ENCODE measurements at regions not wholly inside any gene's neighbourhood (a gene's known extent, or its start where the extent isn't known, plus 50 kb on each side); places are given as distances from the start of the nearest gene placed in this dataset.

GRCh38 chr5:106076655-106077054 is 1594.1 kb downstream of the EFNA5 start:
- H3K9ac ChIP-seq (ENCODE audit: low read length), result no peak overlapping the region
- H3K9me3 ChIP-seq (ENCODE audit: control insufficient read depth in 1 of 2, insufficient read depth in 1 of 2, low read depth in 1 of 2, low read length in 2 of 2), result no peaks in the 10 kb centered on the region
- no peak overlapping the region for H3K4me3 ChIP-seq (replicated peaks in 1 of 2; ENCODE audit: low read depth in 1 of 2, low read length in 2 of 2)
- CTCF ChIA-PET, result no interaction called here
- RAD21 ChIA-PET (ENCODE audit: low non-redundant PET in 1 of 2, low total read pairs in 2 of 2, uncharacterized antibody in 2 of 2, unreplicated experiment in 2 of 2), result no interaction called here
- no peaks in the 10 kb centered on the region for H3K79me2 ChIP-seq (ENCODE audit: insufficient read depth, low read length)
- no peak for TF ChIP-seq CBX3 (IDR thresholded peaks at IDR 0.05; ENCODE audit: low read depth)
- TF ChIP-seq ZFX (IDR thresholded peaks at IDR 0.05), result no peak
- TF ChIP-seq YY1 (IDR thresholded peaks at IDR 0.05; ENCODE audit: extremely low read depth, insufficient replicate concordance, low read depth, low read length), result no peak
- no peak for TF ChIP-seq ELF1 (IDR thresholded peaks at IDR 0.05; ENCODE audit: borderline replicate concordance, low read depth)
- TF ChIP-seq SIN3A (IDR thresholded peaks at IDR 0.05; ENCODE audit: low read depth), result no peak
- TF ChIP-seq EZH2 (IDR thresholded peaks at IDR 0.05), result no peak
- no peak for TF ChIP-seq POLR2A (IDR thresholded peaks at IDR 0.05; ENCODE audit: borderline replicate concordance, extremely low read depth, insufficient read depth, insufficient read length)
- TF ChIP-seq POLR2AphosphoS5 (IDR thresholded peaks at IDR 0.05; ENCODE audit: low read depth, low read length), result no peak
- H3K27me3 ChIP-seq (ENCODE audit: insufficient read depth, low read length), result no peaks in the 10 kb centered on the region
- DNase-seq (ENCODE audit: low read depth, low spot score) (no peak), ATAC-seq (no peak)
- BruUV-seq (replicated peaks), result no TSS peak
- intact Hi-C loops (cut with micrococcal nuclease), result no loop called here
- H3K9me2 ChIP-seq (ENCODE audit: insufficient read depth), result no peaks in the 10 kb centered on the region
- no peaks in the 10 kb centered on the region for H3K36me3 ChIP-seq (ENCODE audit: control insufficient read depth in 1 of 2, insufficient read depth in 2 of 2, low read length in 2 of 2)
- no peaks in the 10 kb centered on the region for H3K4me1 ChIP-seq (ENCODE audit: control insufficient read depth in 1 of 2, insufficient read depth in 2 of 2, low read length in 2 of 2)
- POLR2A ChIA-PET, result no interaction called here
- no peak overlapping the region for H3K27ac ChIP-seq (ENCODE audit: low read depth, low read length)
- H4K20me1 ChIP-seq (ENCODE audit: insufficient read depth), result no peaks in the 10 kb centered on the region
- no peak overlapping the region for H2AFZ ChIP-seq (ENCODE audit: low read depth, low read length, poor library complexity, severe bottlenecking)
- H3K4me2 ChIP-seq (ENCODE audit: low read length), result no peak overlapping the region

GRCh38 chr5:106072208-106072607 is 1598.5 kb downstream of the EFNA5 start:
- RAD21 ChIA-PET (ENCODE audit: low non-redundant PET in 1 of 2, low total read pairs in 2 of 2, uncharacterized antibody in 2 of 2, unreplicated experiment in 2 of 2), result no interaction called here
- CTCF ChIA-PET, result no interaction called here
- H3K9ac ChIP-seq (ENCODE audit: low read length), result no peak overlapping the region
- no peaks in the 10 kb centered on the region for H3K9me3 ChIP-seq (ENCODE audit: control insufficient read depth in 1 of 2, insufficient read depth in 1 of 2, low read depth in 1 of 2, low read length in 2 of 2)
- no peaks in the 10 kb centered on the region for H3K4me1 ChIP-seq (ENCODE audit: control insufficient read depth in 1 of 2, insufficient read depth in 2 of 2, low read length in 2 of 2)
- no peak overlapping the region for H3K4me2 ChIP-seq (ENCODE audit: low read length)
- no peak overlapping the region for H3K27ac ChIP-seq (ENCODE audit: low read depth, low read length)
- no peaks in the 10 kb centered on the region for H3K79me2 ChIP-seq (ENCODE audit: insufficient read depth, low read length)
- H3K36me3 ChIP-seq (ENCODE audit: control insufficient read depth in 1 of 2, insufficient read depth in 2 of 2, low read length in 2 of 2), result no peaks in the 10 kb centered on the region
- intact Hi-C loops (cut with micrococcal nuclease), result no loop called here
- POLR2A ChIA-PET, result no interaction called here
- no peaks in the 10 kb centered on the region for H3K9me2 ChIP-seq (ENCODE audit: insufficient read depth)
- no TSS peak for BruUV-seq (replicated peaks)
- no peak overlapping the region for H2AFZ ChIP-seq (ENCODE audit: low read depth, low read length, poor library complexity, severe bottlenecking)
- no peak overlapping the region for H3K4me3 ChIP-seq (replicated peaks in 1 of 2; ENCODE audit: low read depth in 1 of 2, low read length in 2 of 2)
- DNase-seq (ENCODE audit: low read depth, low spot score) (no peak), ATAC-seq (no peak)
- H3K27me3 ChIP-seq (ENCODE audit: insufficient read depth, low read length), result no peaks in the 10 kb centered on the region
- H4K20me1 ChIP-seq (ENCODE audit: insufficient read depth), result no peaks in the 10 kb centered on the region
- TF ChIP-seq REST (IDR thresholded peaks at IDR 0.05; ENCODE audit: low read depth) (no peak), ATF3 (IDR thresholded peaks at IDR 0.05) (no peak), EZH2phosphoT487 (IDR thresholded peaks at IDR 0.05; ENCODE audit: borderline replicate concordance) (no peak), FOSL1 (IDR thresholded peaks at IDR 0.05; ENCODE audit: low read depth) (no peak), EZH2 (IDR thresholded peaks at IDR 0.05) (no peak), JUND (IDR thresholded peaks at IDR 0.05) (no peak), ZBTB33 (IDR thresholded peaks at IDR 0.05; ENCODE audit: extremely low read depth, insufficient replicate concordance, low read length) (no peak), YY1 (IDR thresholded peaks at IDR 0.05; ENCODE audit: extremely low read depth, insufficient replicate concordance, low read depth, low read length) (no peak)

Data from HCT116 (cell line).